GM12892 (cell line): ENCODE measurements at regions not wholly inside any gene's neighbourhood (a gene's known extent, or its start where the extent isn't known, plus 50 kb on each side); places are given as distances from the start of the nearest gene placed in this dataset.

Experiments
- POLR2A ChIP-seq: IDR thresholded peaks from 2 replicates; pipeline ENCODE4 v1.6.1; 2011; ENCODE audit warnings: low read depth, low read length, control low read depth
- POLR2AphosphoS5 ChIP-seq: IDR thresholded peaks from 2 replicates; pipeline ENCODE4 v1.6.1; 2011; ENCODE audit warnings: low read depth, low read length, control low read depth
- TAF1 ChIP-seq: IDR thresholded peaks from 2 replicates; pipeline ENCODE4 v1.6.1; 2011; ENCODE audit warnings: low read depth, mild to moderate bottlenecking, control low read depth, low read length, borderline replicate concordance

GRCh38 chr16:65618333-65618732 lies 496.5 kb upstream of the CDH11 start:
- TF ChIP-seq POLR2AphosphoS5 (no peak), POLR2A (no peak), TAF1 (no peak)
